ENCODE measurements at regions not wholly inside any gene's neighbourhood (a gene's known extent, or its start where the extent isn't known, plus 50 kb on each side); places are given as distances from the start of the nearest gene placed in this dataset.

- TF ChIP-seq CHD2 (IDR thresholded peaks at IDR 0.05; ENCODE audit: low read length, partially characterized antibody) (no peak), FOSL2 (IDR thresholded peaks at IDR 0.05) (no peak), FOSL2 (CRISPR knock-in tag; IDR thresholded peaks at IDR 0.05) (no peak), HOXB13 (CRISPR knock-in tag; IDR thresholded peaks at IDR 0.05; ENCODE audit: low read depth) (no peak), E2F6 (IDR thresholded peaks at IDR 0.05; ENCODE audit: borderline replicate concordance, low read depth) (no peak)
- TF ChIP-seq, protein P1, sequence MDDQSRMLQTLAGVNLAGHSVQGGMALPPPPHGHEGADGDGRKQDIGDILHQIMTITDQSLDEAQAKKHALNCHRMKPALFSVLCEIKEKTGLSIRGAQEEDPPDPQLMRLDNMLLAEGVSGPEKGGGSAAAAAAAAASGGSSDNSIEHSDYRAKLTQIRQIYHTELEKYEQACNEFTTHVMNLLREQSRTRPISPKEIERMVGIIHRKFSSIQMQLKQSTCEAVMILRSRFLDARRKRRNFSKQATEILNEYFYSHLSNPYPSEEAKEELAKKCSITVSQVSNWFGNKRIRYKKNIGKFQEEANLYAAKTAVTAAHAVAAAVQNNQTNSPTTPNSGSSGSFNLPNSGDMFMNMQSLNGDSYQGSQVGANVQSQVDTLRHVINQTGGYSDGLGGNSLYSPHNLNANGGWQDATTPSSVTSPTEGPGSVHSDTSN (IDR thresholded peaks at IDR 0.05), result no peak
Observed at GRCh38 chr2:41460661-41461060, 587.2 kb upstream of the PKDCC start (continued).

DNA sequence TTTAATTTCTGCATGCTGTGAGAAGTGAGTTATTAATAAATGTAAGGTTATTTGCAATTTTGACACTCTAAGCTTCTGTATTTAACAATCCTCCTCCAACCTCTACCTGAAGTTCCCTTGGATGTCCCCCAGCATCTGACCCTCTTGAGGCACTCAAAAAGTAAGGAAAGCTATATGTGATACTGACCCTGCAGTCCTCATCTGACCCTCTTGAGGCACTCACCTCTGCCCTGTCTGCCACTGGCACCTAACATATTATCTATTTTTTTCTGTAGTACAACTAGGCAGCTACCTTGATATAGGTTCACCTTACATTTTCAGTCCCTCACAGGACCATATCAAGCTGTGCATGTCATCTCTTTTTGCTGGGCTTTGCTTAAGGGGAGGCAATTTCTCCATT, 583.4 kb upstream of the PKDCC start:
- FAIRE-seq, result no peak
- Histone ChIP-seq H3K4me2 (no peak overlapping the region), H3K4me1 (no peaks in the 10 kb centered on the region), H3K27ac (no peak overlapping the region), H3K4me3 (no peak overlapping the region), H3K9me3 (no peaks in the 10 kb centered on the region)
- DNase-seq (ENCODE audit: low read depth in 1 of 2, low spot score in 1 of 2), result no peak
- ATAC-seq, result peak; percentile 40 to 64; a peak in 1 of 6 replicates
- CTCF ChIA-PET, result interaction anchor here (0.6 to 2.4 kb wide), 2 partner anchors 13 to 1609 kb away, joined by 3 to 12 read pairs; no protein-coding TSS in a partner anchor
- TF ChIP-seq ATOH8 (CRISPR knock-in tag; IDR thresholded peaks at IDR 0.05; ENCODE audit: low read depth) (no peak), FOSL2 (IDR thresholded peaks at IDR 0.05) (no peak), FOSL2 (CRISPR knock-in tag; IDR thresholded peaks at IDR 0.05) (no peak), MYC (IDR thresholded peaks at IDR 0.05; ENCODE audit: borderline replicate concordance, low read length) (no peak), HEYL (CRISPR knock-in tag; IDR thresholded peaks at IDR 0.05) (no peak), HMGXB4 (CRISPR knock-in tag; IDR thresholded peaks at IDR 0.05; ENCODE audit: borderline replicate concordance) (no peak), CTCF (IDR thresholded peaks at IDR 0.05) (no peak), HOXA7 (CRISPR knock-in tag; IDR thresholded peaks at IDR 0.05) (no peak), KDM5A (IDR thresholded peaks at IDR 0.05) (no peak), CBX2 (IDR thresholded peaks at IDR 0.05; ENCODE audit: borderline replicate concordance, low read depth) (no peak), SMC3 (IDR thresholded peaks at IDR 0.05) (no peak), FOSB (CRISPR knock-in tag; IDR thresholded peaks at IDR 0.05) (no peak), HOXB13 (CRISPR knock-in tag; IDR thresholded peaks at IDR 0.05; ENCODE audit: low read depth) (no peak)
- TF ChIP-seq, protein P2, sequence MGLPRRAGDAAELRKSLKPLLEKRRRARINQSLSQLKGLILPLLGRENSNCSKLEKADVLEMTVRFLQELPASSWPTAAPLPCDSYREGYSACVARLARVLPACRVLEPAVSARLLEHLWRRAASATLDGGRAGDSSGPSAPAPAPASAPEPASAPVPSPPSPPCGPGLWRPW (IDR thresholded peaks at IDR 0.05), result no peak
- POLR2A ChIA-PET, result no interaction called here

DNA sequence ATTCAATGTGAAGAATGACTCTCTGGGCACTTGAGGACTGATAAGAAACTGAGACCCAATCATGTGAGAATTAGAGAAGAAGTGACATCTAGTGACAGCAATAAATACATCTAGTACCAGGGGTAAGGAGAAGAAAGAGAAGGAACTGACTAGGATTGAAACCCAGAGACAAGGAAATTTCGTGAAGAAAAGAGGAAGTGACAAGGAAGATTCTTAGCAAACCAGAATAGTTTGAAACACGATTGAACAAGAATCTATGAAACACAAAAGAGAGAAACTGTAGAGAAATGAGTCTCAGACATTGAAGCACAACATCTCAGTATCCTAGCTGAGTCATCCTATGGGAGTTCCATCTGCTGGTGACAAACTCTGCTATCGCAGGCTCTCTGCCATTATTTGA, 571.9 kb upstream of the PKDCC start:
- 9% methylated on average over 3 of the region's 3 CpGs for whole genome bisulfite sequencing (ENCODE audit: missing lambda C conversion rate)
- FAIRE-seq (no peak), DNase-seq (ENCODE audit: low read depth in 1 of 2, low spot score in 1 of 2) (no peak), ATAC-seq (no peak)
- H3K9me3 ChIP-seq, result no peaks in the 10 kb centered on the region
- no peak overlapping the region for H3K4me2 ChIP-seq
- no peak overlapping the region for H3K27ac ChIP-seq
- CTCF ChIA-PET, result interaction anchor here (3.4 kb wide), 1 partner anchor 12 kb away, joined by 12 read pairs; no protein-coding TSS in a partner anchor
- no peaks in the 10 kb centered on the region for H3K4me1 ChIP-seq
- H3K4me3 ChIP-seq, result no peak overlapping the region
- POLR2A ChIA-PET, result no interaction called here
- TF ChIP-seq NR3C1 (IDR thresholded peaks at IDR 0.05) (no peak), RFX5 (IDR thresholded peaks at IDR 0.05) (no peak), HMGXB4 (CRISPR knock-in tag; IDR thresholded peaks at IDR 0.05; ENCODE audit: borderline replicate concordance) (no peak), CBX2 (IDR thresholded peaks at IDR 0.05; ENCODE audit: borderline replicate concordance, low read depth) (no peak), MAFK (IDR thresholded peaks at IDR 0.05; ENCODE audit: partially characterized antibody) (no peak), RARB (CRISPR knock-in tag; IDR thresholded peaks at IDR 0.05) (no peak), MAZ (IDR thresholded peaks at IDR 0.05; ENCODE audit: borderline replicate concordance, low read depth, low read length) (no peak)
- TF ChIP-seq, protein P3, sequence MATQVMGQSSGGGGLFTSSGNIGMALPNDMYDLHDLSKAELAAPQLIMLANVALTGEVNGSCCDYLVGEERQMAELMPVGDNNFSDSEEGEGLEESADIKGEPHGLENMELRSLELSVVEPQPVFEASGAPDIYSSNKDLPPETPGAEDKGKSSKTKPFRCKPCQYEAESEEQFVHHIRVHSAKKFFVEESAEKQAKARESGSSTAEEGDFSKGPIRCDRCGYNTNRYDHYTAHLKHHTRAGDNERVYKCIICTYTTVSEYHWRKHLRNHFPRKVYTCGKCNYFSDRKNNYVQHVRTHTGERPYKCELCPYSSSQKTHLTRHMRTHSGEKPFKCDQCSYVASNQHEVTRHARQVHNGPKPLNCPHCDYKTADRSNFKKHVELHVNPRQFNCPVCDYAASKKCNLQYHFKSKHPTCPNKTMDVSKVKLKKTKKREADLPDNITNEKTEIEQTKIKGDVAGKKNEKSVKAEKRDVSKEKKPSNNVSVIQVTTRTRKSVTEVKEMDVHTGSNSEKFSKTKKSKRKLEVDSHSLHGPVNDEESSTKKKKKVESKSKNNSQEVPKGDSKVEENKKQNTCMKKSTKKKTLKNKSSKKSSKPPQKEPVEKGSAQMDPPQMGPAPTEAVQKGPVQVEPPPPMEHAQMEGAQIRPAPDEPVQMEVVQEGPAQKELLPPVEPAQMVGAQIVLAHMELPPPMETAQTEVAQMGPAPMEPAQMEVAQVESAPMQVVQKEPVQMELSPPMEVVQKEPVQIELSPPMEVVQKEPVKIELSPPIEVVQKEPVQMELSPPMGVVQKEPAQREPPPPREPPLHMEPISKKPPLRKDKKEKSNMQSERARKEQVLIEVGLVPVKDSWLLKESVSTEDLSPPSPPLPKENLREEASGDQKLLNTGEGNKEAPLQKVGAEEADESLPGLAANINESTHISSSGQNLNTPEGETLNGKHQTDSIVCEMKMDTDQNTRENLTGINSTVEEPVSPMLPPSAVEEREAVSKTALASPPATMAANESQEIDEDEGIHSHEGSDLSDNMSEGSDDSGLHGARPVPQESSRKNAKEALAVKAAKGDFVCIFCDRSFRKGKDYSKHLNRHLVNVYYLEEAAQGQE (IDR thresholded peaks at IDR 0.05), result no peak

Data from A549 (cell line).